GM10248 (cell line): ENCODE measurements at regions not wholly inside any gene's neighbourhood (a gene's known extent, or its start where the extent isn't known, plus 50 kb on each side); places are given as distances from the start of the nearest gene placed in this dataset.
A peak's percentile ranks its signal among the peaks of the same experiment; 100 is the strongest.

Experiments
- CTCF ChIA-PET: fragments of 300-600 bp; sonication (Branson Sonifier 250); formaldehyde crosslinking; extraction: SDS; loops from one replicate; lab custom pipeline; 2021; ENCODE audit warnings: antibody characterized with exemption; lab: Yijun Ruan, JAX
- POLR2A ChIA-PET: fragments of 350-650 bp; sonication (Branson Sonifier 250); formaldehyde crosslinking; extraction: SDS; loops from one replicate; lab custom pipeline; 2020; ENCODE audit warnings: antibody characterized with exemption; lab: Yijun Ruan, JAX
- DNase-seq: peaks from one replicate; pipeline ENCODE4 v3.0.0; 2012; ENCODE audit errors: extremely low spot score
- CTCF ChIP-seq: IDR thresholded peaks from 2 replicates; pipeline ENCODE4 v1.5.1; 2012; ENCODE audit warnings: mild to moderate bottlenecking, low read depth; ENCODE audit errors: extremely low read depth, missing control alignments, control extremely low read depth

GRCh38 chr3:107064405-107065060 lies 312.7 kb upstream of the CCDC54 start:
- DNase-seq: peak; percentile 55
- ChIA-PET POLR2A (no interaction called here), CTCF (interaction anchor here (0.6 to 2.2 kb wide), 22 partner anchors 8 to 1559 kb away, joined by 3 to 11 read pairs (median 5); no protein-coding TSS in a partner anchor)
- TF ChIP-seq CTCF: peak; percentile 85

GRCh38 chr3:107065094-107065861 lies 312.0 kb upstream of the CCDC54 start:
- no peak for DNase-seq
- ChIA-PET POLR2A (no interaction called here), CTCF (interaction anchor here (0.6 to 2.2 kb wide), 21 partner anchors 9 to 1560 kb away, joined by 3 to 11 read pairs (median 5); no protein-coding TSS in a partner anchor)
- TF ChIP-seq CTCF: no peak

- ChIA-PET CTCF (no interaction called here), POLR2A (no interaction called here)
- DNase-seq: no peak
- no peak for TF ChIP-seq CTCF
Measured at GRCh38 chr3:107067421-107067820, 309.8 kb upstream of the CCDC54 start.

- ChIA-PET POLR2A (no interaction called here), CTCF (interaction anchor here (0.7 to 1.5 kb wide), 4 partner anchors 9 to 32 kb away, joined by 3 to 4 read pairs (median 3); no protein-coding TSS in a partner anchor)
- no peak for TF ChIP-seq CTCF
- no peak for DNase-seq
Measured at GRCh38 chr3:107068980-107069379, 308.3 kb upstream of the CCDC54 start.

GRCh38 chr3:107076946-107077345 lies 300.3 kb upstream of the CCDC54 start:
- CTCF ChIA-PET: interaction anchor here (1.1 to 2.3 kb wide), 4 partner anchors 11 to 41 kb away, joined by 3 to 11 read pairs (median 4); no protein-coding TSS in a partner anchor

More at GRCh38 chr3:107076946-107077345, 300.3 kb upstream of the CCDC54 start:
- no peak for TF ChIP-seq CTCF
- POLR2A ChIA-PET: no interaction called here
- DNase-seq: no peak
